Endothelial cell of umbilical vein (primary cell): ENCODE measurements at regions not wholly inside any gene's neighbourhood (a gene's known extent, or its start where the extent isn't known, plus 50 kb on each side); places are given as distances from the start of the nearest gene placed in this dataset.

Experiments
- BruUV-seq: library from RNA; stranded (reverse); fragments of 400-500 nt; replicated peaks from 2 replicates; lab custom pipeline; 2021; lab: Mats Ljungman, UMichigan
- CTCF ChIA-PET: fragments of 300-600, 350-600 bp; sonication (Branson Sonifier 250); formaldehyde crosslinking; loops from one replicate; lab custom pipeline; 2021; ENCODE audit warnings: antibody characterized with exemption, inconsistent platforms; lab: Charles Lee
- POLR2A ChIA-PET: fragments of 300-600, 350-600 bp; sonication (Branson Sonifier 250); formaldehyde crosslinking; loops from one replicate; lab custom pipeline; 2021; ENCODE audit warnings: antibody characterized with exemption, inconsistent platforms; lab: Charles Lee
- DNase-seq: peaks from one replicate; pipeline ENCODE4 v3.0.0-alpha.2; 2011; ENCODE audit warnings: low read depth, low spot score
- FAIRE-seq: peaks from 2 replicates; lab custom pipeline; 2011; peaks lifted over from hg19 to GRCh38; lab: Jason Lieb, UNC
- H2AFZ ChIP-seq: 2 replicates; pipeline ENCODE4 v1.6.0; 2012; ENCODE audit warnings: low read depth, low read length, control low read depth, inconsistent platforms
- H3K27ac ChIP-seq: 2 replicates; pipeline ENCODE4 v1.5.1; 2011; ENCODE audit warnings: low read depth, mild to moderate bottlenecking, control low read depth, low read length, moderate library complexity; ENCODE audit not compliant: insufficient read depth
- H3K27me3 ChIP-seq, 2 experiments: 2 replicates each; pipeline versions ENCODE4 v1.6.0 to v1.6.1; 2011; ENCODE audit warnings: low read length in 2 of 2, mixed read lengths in 1 of 2; ENCODE audit not compliant: control insufficient read depth in 2 of 2, insufficient read depth in 2 of 2
- H3K36me3 ChIP-seq, 2 experiments: 2 replicates in 1 of 2; 3 replicates in 1 of 2; pipeline ENCODE4 v1.5.1; 2011; ENCODE audit warnings: low read length in 2 of 2, mild to moderate bottlenecking in 1 of 2, moderate library complexity in 1 of 2; ENCODE audit not compliant: control insufficient read depth in 2 of 2, insufficient read depth in 2 of 2; ENCODE audit errors: extremely low read depth in 1 of 2
- H3K4me1 ChIP-seq: 3 replicates; pipeline ENCODE4 v1.5.1; 2011; ENCODE audit warnings: mild to moderate bottlenecking, low read length; ENCODE audit not compliant: control insufficient read depth, insufficient read depth; ENCODE audit errors: extremely low read depth
- H3K4me2 ChIP-seq: 2 replicates; pipeline ENCODE4 v1.6.1; 2011; ENCODE audit warnings: low read length, control low read depth, mixed read lengths; ENCODE audit not compliant: insufficient read depth
- H3K4me3 ChIP-seq, 3 experiments: fragments of 200-600 bp in 1 of 3; sonication (generic), shearing (Covaris generic) in 1 of 3; replicated peaks in 1 of 3; 2 replicates each; pipeline ENCODE4 v1.5.1; 2011 to 2016; ENCODE audit warnings: control low read depth in 3 of 3, low read length in 3 of 3, mild to moderate bottlenecking in 2 of 3, inconsistent platforms in 1 of 3, low read depth in 1 of 3, moderate library complexity in 1 of 3; ENCODE audit not compliant: insufficient read depth in 1 of 3
- H3K79me2 ChIP-seq: 2 replicates; pipeline ENCODE4 v1.6.0; 2012; ENCODE audit warnings: low read length, inconsistent platforms; ENCODE audit not compliant: control insufficient read depth, insufficient read depth
- H3K9ac ChIP-seq: replicated peaks from 2 replicates; pipeline ENCODE3; 2011; ENCODE audit warnings: low read length, control low read depth; ENCODE audit not compliant: insufficient read depth; ENCODE audit errors: extremely low read depth
- H3K9me1 ChIP-seq: replicated peaks from 3 replicates; pipeline ENCODE4 v1.6.0; 2011; ENCODE audit warnings: mild to moderate bottlenecking, low read length; ENCODE audit not compliant: control insufficient read depth, insufficient read depth; ENCODE audit errors: extremely low read depth
- H3K9me3 ChIP-seq: replicated peaks from 2 replicates; pipeline ENCODE4 v1.5.1; 2012; ENCODE audit warnings: low read length, inconsistent platforms; ENCODE audit not compliant: control insufficient read depth, insufficient read depth
- H4K20me1 ChIP-seq: replicated peaks from 2 replicates; pipeline ENCODE3; 2011; ENCODE audit warnings: mild to moderate bottlenecking, low read length; ENCODE audit not compliant: control insufficient read depth, insufficient read depth; ENCODE audit errors: extremely low read depth
- EZH2 ChIP-seq: IDR thresholded peaks from 2 replicates; pipeline ENCODE4 v1.6.1; 2012; ENCODE audit warnings: borderline replicate concordance, low read depth, mild to moderate bottlenecking, moderate library complexity, low read length, inconsistent platforms; ENCODE audit not compliant: severe bottlenecking
- FOS ChIP-seq: IDR thresholded peaks from 2 replicates; pipeline ENCODE4 v1.6.1; 2011; ENCODE audit warnings: mild to moderate bottlenecking, low read length, moderate library complexity, borderline replicate concordance; ENCODE audit not compliant: insufficient read depth
- GATA2 ChIP-seq: IDR thresholded peaks from 2 replicates; pipeline ENCODE4 v1.7.0; 2011; ENCODE audit warnings: low read depth, mild to moderate bottlenecking, moderate library complexity, mixed read lengths, low read length; ENCODE audit not compliant: insufficient read length, insufficient read depth
- JUN ChIP-seq: IDR thresholded peaks from 2 replicates; pipeline ENCODE4 v1.6.1; 2011; ENCODE audit warnings: borderline replicate concordance, low read depth; ENCODE audit not compliant: insufficient read length, insufficient read depth
- MYC ChIP-seq: IDR thresholded peaks from one replicate; pipeline ENCODE4 v1.6.1; 2011; ENCODE audit warnings: mild to moderate bottlenecking, low read depth, low read length
- POLR2A ChIP-seq: IDR thresholded peaks from 2 replicates; pipeline ENCODE4 v1.6.1; 2012; ENCODE audit warnings: low read depth, mild to moderate bottlenecking, control low read depth, low read length
- POLR2AphosphoS5 ChIP-seq: IDR thresholded peaks from 2 replicates; pipeline ENCODE4 v1.6.1; 2012; ENCODE audit warnings: low read depth, mild to moderate bottlenecking, control low read depth, low read length, moderate library complexity; ENCODE audit not compliant: insufficient read depth
- dilution Hi-C: fragments of 300-500 bp; cut with MboI; formaldehyde crosslinking; loops from one replicate; pipeline ENCODE4 v1.15.0; 2019; ENCODE audit warnings: low sequenced_read_pairs; ENCODE audit not compliant: extremely low pct_ligation_motif_present
- intact Hi-C: fragments of 100-400 bp; cut with micrococcal nuclease; formaldehyde crosslinking; loops from one replicate; pipeline ENCODE4 v1.10.0; 2022
- TF ChIP-seq, protein P1 (sequence below): IDR thresholded peaks from 2 replicates; pipeline ENCODE4 v1.6.1; 2011; ENCODE audit not compliant: insufficient read depth, insufficient read length
- TF ChIP-seq, protein P2 (sequence below), 2 donors: IDR thresholded peaks; 1 replicate in 1 of 2; 2 replicates in 1 of 2; pipeline ENCODE4 v1.5.1; 2011; ENCODE audit warnings: low read length in 2 of 2, mild to moderate bottlenecking in 2 of 2, moderate library complexity in 2 of 2, control low read depth in 1 of 2, inconsistent platforms in 1 of 2, low read depth in 1 of 2; ENCODE audit not compliant: insufficient read depth in 1 of 2; ENCODE audit errors: extremely low read depth in 1 of 2

DNA sequence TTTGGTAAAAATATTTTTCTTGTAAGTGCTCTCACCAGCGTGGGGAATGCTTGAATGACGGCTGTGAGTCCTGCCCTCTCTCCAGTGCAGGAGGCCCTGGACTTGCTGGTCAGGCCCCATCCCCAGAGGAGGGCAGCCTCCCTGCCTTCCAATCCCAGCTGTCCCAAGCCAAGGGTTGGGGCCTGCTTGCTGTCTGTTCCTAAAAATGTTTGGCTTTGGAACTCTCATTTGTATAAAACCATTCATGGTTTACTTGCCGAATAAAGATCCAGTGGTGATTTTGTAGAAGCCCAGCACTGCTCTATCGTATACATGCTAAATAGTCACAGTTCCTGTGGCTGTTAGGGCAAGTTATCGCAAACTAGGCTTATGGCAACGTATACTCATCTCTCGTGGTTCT, 121.7 kb downstream of the GLRX3 start:
- Histone ChIP-seq H2AFZ (no peak overlapping the region), H4K20me1 (no peaks in the 10 kb centered on the region), H3K9ac (no peak overlapping the region), H3K36me3 (no peaks in the 10 kb centered on the region), H3K27ac (no peak overlapping the region), H3K4me3 (no peak overlapping the region), H3K79me2 (no peaks in the 10 kb centered on the region), H3K9me3 (peaks cover 5% of the 10 kb centered on the region), H3K9me1 (no peaks in the 10 kb centered on the region), H3K4me2 (no peak overlapping the region), H3K27me3 (no peaks in the 10 kb centered on the region), H3K4me1 (no peaks in the 10 kb centered on the region)
- FAIRE-seq (no peak), DNase-seq (no peak)
- intact Hi-C loops, result no loop called here
- BruUV-seq, result no TSS peak
- CTCF ChIA-PET, result no interaction called here
- dilution Hi-C loops, result no loop called here
- TF ChIP-seq POLR2A (no peak), MYC (no peak), POLR2AphosphoS5 (no peak), GATA2 (no peak)
- TF ChIP-seq, protein P1, sequence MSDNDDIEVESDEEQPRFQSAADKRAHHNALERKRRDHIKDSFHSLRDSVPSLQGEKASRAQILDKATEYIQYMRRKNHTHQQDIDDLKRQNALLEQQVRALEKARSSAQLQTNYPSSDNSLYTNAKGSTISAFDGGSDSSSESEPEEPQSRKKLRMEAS, result no peak
- TF ChIP-seq, protein P2, sequence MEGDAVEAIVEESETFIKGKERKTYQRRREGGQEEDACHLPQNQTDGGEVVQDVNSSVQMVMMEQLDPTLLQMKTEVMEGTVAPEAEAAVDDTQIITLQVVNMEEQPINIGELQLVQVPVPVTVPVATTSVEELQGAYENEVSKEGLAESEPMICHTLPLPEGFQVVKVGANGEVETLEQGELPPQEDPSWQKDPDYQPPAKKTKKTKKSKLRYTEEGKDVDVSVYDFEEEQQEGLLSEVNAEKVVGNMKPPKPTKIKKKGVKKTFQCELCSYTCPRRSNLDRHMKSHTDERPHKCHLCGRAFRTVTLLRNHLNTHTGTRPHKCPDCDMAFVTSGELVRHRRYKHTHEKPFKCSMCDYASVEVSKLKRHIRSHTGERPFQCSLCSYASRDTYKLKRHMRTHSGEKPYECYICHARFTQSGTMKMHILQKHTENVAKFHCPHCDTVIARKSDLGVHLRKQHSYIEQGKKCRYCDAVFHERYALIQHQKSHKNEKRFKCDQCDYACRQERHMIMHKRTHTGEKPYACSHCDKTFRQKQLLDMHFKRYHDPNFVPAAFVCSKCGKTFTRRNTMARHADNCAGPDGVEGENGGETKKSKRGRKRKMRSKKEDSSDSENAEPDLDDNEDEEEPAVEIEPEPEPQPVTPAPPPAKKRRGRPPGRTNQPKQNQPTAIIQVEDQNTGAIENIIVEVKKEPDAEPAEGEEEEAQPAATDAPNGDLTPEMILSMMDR (IDR thresholded peaks at IDR 0.05; ENCODE audit: extremely low read depth in 1 of 2, insufficient read depth in 1 of 2, low read depth in 1 of 2, low read length in 2 of 2), result no peak
- POLR2A ChIA-PET, result no interaction called here

DNA sequence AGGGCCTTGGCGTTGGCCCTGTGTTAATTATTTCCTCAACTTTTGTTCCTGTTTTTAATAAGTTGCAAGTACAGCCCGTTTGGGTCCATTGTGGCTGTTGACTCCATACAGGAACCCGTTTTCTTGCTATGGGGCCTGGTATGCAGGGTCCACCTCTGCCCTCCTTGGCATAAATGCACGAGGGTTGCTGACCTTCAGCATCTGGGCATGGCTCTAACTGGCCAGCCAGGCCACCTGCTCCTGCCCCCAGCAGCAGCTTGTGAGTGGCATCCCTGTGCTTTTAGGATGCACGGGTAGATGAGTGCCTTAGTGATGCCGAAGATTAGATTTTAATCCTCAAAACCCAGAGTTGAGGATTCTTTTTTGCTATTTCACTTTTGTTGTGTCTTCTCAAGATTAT, 123.2 kb downstream of the GLRX3 start:
- H3K4me2 ChIP-seq, result no peak overlapping the region
- no peaks in the 10 kb centered on the region for H3K4me1 ChIP-seq
- intact Hi-C loops, result no loop called here
- no TSS peak for BruUV-seq
- no peak for DNase-seq
- H3K79me2 ChIP-seq, result no peaks in the 10 kb centered on the region
- H3K27ac ChIP-seq, result no peak overlapping the region
- no peak for FAIRE-seq
- H4K20me1 ChIP-seq, result no peaks in the 10 kb centered on the region
- no peak overlapping the region for H3K9ac ChIP-seq
- no peaks in the 10 kb centered on the region for H3K9me1 ChIP-seq
- POLR2A ChIA-PET, result no interaction called here
- H3K9me3 ChIP-seq, result peaks cover 14% of the 10 kb centered on the region
- no peaks in the 10 kb centered on the region for H3K27me3 ChIP-seq
- H3K4me3 ChIP-seq, result no peak overlapping the region
- dilution Hi-C loops, result no loop called here
- TF ChIP-seq EZH2, result no peak
- TF ChIP-seq, protein P2 (IDR thresholded peaks at IDR 0.05; ENCODE audit: extremely low read depth in 1 of 2, insufficient read depth in 1 of 2, low read depth in 1 of 2, low read length in 2 of 2), result no peak
- TF ChIP-seq GATA2, result no peak
- no peak for TF ChIP-seq MYC
- TF ChIP-seq POLR2A, result no peak
- TF ChIP-seq JUN, result no peak
- TF ChIP-seq, protein P1, result no peak
- TF ChIP-seq POLR2AphosphoS5, result no peak
- TF ChIP-seq FOS, result no peak
- no peak overlapping the region for H2AFZ ChIP-seq
- CTCF ChIA-PET, result no interaction called here
- no peaks in the 10 kb centered on the region for H3K36me3 ChIP-seq
